Activated CD4-positive, alpha-beta T cell treated with anti-CD3 and anti-CD28 coated beads, Interleukin-10, Interleukin-2, amounts not matched to agents 100 ng/mL and 50 ng/mL, durations not matched to agents 16 hours and 8 hours (primary cell): ENCODE measurements at regions not wholly inside any gene's neighbourhood (a gene's known extent, or its start where the extent isn't known, plus 50 kb on each side); places are given as distances from the start of the nearest gene placed in this dataset.
"Not testable (repeated sequence)": the region's sequence is repeated elsewhere in the genome, so short reads cannot be mapped to it uniquely, and the experiment has no call there.

ENCODE experiments used
- DNase-seq: peaks from one replicate; pipeline ENCODE4 v3.0.0-alpha.2; 2020

DNA sequence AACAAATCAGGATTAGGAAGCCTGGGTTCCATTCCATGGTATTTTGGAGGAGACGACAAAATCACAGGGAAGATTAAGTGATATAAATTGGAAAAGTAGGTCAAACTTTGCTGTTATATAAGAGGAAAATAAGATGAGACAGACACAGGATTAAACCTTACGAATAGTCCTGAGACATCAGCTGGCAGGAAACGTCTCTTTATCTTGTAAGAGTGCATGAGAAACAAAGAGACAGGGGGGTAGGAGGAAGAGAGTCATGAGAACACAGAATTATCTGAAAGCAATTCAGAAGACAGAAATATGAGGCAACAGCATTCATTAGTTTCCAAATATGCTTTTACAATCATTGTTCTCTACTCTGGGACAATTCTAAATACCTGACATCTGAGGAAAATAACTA, 310.6 kb upstream of the MIR17HG start:
- DNase-seq = no peak

DNA sequence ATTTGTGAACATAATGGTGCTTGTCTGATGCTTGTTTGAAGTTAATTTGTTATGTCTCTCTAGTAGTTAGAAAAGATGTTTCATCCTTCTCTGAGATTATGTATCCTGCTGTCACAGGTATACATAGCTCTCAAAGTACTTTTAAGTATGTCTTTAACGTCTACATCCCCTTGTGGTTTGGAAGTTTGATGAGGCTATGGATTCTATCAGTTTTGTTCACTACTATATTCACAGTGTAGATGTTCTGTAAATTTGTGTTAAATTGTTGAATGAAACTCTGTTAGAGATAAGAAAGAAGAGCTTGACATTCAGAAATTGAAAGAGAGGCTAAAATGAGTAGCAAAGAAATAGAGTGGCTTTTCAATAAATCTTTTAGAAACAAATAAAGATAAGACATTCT, 304.6 kb upstream of the MIR17HG start:
- DNase-seq = no peak

DNA sequence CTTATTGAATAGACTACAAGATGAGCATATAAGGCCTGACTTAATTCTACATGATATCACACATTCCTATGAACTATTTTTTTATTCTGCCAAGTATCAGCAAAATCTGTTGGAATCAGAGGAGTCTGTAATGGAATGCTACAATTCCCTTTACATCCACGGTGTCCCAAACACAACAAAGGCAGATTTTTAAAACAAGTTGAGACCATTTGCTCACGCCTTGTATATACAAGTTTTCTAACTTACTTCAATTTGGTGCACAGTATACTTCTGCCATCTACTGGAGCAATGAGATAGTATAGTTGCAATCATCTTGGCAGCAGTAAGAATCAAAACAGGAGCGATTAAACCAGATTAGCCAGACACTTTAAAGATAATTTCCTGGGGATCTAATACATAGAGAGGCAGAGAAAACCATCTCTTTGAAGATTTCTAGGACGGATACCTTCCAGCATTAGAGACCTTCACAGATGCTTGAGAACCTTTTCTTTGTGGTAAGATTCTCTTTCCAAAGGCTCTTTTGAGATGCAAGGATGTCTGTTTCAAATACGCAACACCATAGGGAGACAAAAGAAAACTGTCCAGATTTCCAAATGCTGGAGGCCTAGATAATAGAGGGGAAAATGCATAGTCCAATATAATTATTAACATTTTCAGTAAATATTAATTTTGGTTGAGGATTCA, 302.0 kb upstream of the MIR17HG start:
- DNase-seq = peak; percentile 0

DNA sequence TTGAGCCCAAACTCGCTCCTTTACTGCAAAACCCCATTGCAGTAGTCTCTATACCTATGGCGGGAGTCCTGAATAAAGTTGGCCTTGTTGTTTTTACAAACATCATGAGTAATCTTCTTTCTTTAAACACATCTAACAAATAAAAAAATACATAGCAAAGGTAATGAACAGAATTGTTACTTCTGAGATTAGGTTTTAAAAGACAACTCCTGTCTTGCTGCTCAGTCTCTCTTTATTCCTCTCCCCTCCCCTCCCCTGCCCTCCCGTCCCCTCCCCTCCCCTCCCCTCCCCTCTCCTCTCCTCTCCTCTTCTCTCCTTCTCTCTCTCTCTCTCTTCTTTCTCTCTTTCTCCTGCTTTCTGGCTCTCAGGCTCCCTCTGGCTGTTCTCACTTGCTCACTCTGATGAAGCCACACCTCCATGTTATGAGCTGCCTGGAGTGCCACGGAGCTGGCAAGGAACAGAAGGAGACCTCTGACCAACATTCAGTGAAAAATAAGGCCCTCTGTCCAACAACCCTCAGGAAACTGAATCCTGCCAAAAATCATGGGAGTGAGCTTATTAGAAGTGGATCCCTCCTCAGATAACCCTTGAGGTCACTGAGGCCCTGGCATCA, 300.7 kb upstream of the MIR17HG start:
- no peak for DNase-seq

DNA sequence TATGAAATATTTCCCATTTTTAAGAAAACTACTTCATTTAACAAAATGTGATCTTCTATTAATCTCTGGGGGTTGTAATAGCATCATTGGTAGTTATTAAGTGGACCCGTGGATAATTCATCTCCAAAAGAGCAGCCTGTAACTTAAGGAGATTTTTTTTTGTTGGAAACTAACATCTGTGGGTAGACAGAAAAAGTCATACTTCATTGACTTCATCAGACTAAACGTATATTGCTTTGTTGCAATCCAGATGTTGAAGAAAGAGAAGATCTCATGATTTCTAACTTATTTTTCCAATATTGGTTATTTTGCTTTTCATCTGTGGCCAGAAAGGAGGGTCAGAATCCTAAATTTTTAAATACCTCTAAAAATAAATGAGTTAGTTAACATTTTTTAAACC, 296.5 kb upstream of the MIR17HG start:
- DNase-seq = no peak

DNA sequence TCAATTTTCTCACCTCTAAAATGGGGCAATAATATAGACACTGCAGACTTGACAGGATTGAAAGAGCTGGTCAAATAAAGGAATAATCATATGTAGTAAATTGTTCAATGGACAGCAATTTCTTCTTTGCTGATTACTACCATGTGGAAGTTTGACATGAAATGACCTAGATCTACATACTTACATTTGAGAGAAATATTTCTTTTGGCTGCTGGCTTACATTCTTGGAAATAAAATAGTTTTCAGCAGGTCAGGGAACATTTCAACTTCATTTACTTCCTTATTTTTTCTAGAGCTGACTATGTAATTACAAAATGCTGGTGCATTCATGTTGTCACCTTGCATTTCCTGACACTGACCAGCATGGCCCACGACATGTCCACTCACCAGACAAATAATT, 294.6 kb upstream of the MIR17HG start:
- DNase-seq = no peak

- no peak for DNase-seq
Measured at GRCh38 chr13:91053318-91054065, 294.0 kb upstream of the MIR17HG start.

GRCh38 chr13:91054902-91055301, 292.6 kb upstream of the MIR17HG start:
- no peak for DNase-seq

DNA sequence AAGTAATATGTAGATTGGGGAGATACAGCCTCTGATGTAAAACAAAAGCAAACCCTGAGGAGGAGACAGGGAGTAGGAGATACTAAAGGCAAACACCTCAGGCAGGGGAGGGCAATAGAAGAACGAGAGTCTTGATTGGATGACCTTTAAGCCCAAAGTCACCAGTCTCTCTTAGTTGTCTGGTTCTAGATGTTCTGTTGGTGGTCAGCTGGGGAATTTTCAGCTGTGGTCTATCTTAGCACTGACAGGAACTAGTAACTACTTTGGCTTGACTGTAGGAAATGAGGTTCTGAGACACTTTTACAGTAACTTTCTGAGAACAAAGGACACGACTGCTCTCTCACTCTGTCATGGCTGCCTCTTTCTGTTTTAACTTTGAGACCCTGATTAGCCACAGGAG, 290.7 kb upstream of the MIR17HG start:
- DNase-seq = peak; percentile 1

DNA sequence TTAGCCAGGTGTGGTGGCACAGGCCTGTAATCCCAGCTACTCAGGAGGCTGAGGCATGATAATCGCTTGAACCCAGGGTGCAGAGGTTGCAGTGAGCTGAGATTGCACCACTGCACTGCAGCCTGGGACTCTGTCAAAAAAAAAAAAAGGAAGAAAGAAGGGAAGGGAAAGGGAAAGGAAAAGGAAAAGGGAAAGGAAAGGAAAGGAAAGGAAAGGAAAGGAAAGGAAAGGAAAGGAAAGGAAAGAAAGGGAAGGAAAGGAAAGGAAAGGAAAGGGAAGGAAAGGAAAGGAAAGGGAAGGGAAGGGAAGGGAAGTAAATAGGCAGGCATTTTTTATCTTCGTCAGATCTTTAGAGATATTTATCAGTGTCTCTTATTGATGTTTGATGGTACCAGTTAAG, 290.0 kb upstream of the MIR17HG start:
- DNase-seq = not testable (repeated sequence)

DNA sequence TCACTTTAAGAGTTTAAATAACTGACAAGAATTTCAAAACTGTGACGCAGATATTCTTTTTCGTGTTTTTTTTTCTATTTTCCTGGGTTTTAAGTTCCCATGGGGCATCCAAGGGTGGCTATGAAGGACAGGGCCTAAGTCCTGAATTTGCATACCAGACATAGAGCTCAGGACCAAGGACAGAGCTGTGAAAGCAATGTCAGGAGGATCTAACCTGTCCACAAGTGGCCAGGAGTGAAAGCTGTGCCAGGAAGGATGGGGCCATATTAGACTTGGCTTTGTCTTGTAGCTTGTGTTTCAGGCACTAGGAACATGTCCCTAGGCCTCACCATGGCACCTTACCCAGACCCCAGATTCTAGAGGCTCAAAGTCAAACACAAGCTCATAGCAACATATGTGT, 289.4 kb upstream of the MIR17HG start:
- no peak for DNase-seq

DNA sequence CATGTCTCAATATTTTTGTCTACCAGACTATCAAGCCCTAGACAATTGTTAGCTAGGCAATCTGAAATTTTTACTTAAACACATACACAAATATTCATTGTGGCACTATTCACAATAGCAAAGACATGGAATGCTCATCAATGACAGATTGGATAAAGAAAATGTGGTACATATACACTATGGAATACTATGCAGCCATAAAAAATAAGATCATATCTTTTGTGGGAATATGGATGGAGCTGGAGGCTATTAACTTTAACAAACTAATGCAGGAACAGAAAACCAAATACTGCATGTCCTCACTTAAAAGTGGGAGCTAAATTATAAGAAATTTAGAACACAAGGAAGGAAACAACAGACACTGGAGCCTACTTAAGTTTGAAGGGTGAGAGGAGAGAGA, 288.6 kb upstream of the MIR17HG start:
- DNase-seq = no peak

DNA sequence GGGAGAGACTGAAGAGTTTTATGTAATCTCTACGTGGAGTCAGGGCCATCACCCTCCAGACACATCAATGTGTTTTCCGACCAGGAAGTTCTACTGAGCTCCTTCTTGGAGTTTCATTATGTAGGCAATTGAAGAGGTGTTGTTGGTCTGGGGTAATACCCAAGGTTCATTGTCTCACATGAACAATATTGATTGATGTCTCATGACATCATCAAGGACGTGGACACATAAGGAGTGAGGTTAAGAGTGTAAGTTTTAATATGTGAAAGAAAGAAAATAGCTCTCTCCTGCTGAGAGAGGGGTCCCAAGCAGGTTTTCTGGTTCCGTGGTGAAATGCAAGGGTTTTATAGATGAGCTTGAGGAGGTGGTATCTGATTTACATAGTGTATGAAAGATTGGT, 280.7 kb upstream of the MIR17HG start:
- DNase-seq = no peak

DNA sequence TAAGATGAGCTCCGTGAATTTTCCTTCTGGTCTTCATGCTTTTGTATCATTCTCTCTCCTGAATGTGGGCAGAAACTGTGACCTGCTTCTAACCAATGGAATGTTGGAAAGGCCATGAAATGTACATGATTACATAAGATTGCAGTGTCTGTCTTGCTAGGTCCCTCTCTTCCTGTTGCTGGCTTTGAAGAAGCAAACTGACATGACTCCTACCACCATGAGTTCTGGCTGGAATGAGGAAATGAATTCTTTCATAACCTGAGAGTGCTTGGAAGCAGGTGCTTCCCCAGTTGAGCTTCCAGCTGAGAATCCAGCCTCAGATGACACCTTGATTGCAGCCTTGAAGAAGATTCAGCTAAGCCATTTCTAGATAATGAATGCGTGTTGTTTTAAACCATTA, 275.0 kb upstream of the MIR17HG start:
- DNase-seq = no peak

- DNase-seq = no peak
Measured at GRCh38 chr13:91074091-91074490, 273.4 kb upstream of the MIR17HG start.

- no peak for DNase-seq
Measured at GRCh38 chr13:91076830-91077229, 270.7 kb upstream of the MIR17HG start.

DNA sequence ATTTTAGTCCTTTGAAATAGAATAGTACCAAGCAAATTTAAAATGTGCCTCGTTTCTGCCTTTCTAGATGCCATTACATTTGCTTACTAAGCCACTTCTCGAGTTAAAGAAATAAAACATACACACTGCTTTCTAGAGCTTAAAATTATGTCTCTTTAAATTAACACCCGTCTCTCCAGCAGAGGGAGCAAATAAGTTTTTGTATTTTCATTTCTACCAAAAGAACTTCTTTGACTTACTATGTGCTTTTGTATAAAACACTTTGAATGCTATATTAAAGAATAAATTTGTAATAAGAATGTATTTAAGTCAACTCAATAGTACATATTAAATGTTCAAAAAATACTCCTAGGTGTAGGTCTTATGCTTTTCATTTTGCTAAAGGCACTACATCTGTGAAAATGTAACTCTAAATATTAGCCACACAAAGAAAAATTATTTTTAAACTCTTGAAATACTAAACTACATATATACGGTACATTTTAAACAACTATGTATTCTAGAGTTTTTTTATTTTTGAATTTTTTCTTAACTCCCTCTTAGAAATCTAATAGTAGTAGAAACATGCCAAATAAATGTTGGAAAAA, 269.3 kb upstream of the MIR17HG start:
- DNase-seq = peak; percentile 4

DNA sequence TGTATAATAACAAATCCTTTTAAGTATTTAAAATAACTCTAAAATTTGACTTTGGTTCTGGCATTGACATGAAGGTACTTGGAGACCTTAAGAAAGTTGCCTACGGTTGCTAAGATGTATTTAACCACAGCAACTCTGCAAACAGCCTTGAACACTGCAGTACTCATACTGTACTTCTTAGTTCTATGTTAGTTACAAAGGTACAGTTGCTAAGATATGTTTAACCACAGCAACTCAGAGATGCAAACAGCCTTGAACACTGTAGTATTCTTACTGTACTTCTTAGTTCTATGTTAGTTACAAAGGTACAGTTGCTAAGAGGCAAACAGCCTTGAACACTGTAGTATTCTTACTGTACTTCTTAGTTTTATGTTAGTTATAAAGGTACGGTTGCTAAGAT, 268.3 kb upstream of the MIR17HG start:
- no peak for DNase-seq

DNA sequence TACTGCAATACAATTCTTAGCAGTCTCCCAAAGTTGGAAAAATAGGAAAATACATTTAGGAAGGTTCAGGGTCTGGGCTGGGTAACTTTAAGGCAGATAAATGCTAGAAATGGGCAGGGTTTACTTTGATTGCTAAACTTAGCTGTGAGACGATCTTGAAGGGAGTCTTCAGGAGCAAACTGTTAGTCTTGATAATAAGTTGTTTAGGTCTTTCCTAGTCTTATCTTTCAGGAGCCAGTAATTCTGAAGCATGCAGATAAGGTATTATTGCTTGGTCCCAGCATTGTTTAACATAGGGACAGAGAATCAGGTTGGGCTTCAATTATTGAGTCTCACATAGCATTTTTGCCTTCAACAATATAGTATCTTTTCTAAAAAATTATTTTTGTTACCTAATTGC, 262.4 kb upstream of the MIR17HG start:
- DNase-seq = no peak

GRCh38 chr13:91086936-91087716, 260.4 kb upstream of the MIR17HG start:
- DNase-seq = no peak

- DNase-seq = no peak
Measured at GRCh38 chr13:91097269-91097668, 250.2 kb upstream of the MIR17HG start.

- no peak for DNase-seq
Measured at GRCh38 chr13:91099877-91100276, 247.6 kb upstream of the MIR17HG start.

- DNase-seq = no peak
Measured at GRCh38 chr13:91100944-91101343, 246.5 kb upstream of the MIR17HG start.
